K562 (cell line): ENCODE measurements at regions not wholly inside any gene's neighbourhood (a gene's known extent, or its start where the extent isn't known, plus 50 kb on each side); places are given as distances from the start of the nearest gene placed in this dataset.
"Not testable (repeated sequence)": the region's sequence is repeated elsewhere in the genome, so short reads cannot be mapped to it uniquely, and the experiment has no call there.

Source experiments
- ATAC-seq: fragments of 200-7000 bp; cut with Tn5 transposase; 3 replicates; pipeline ENCODE4 v1.9.1; 2020; ENCODE audit warnings: moderate library complexity
- BruUV-seq: library from RNA; stranded (reverse); fragments of 400-500 nt; replicated peaks from 2 replicates; lab custom pipeline; 2021; lab: Mats Ljungman, UMichigan
- CTCF ChIA-PET: fragments of 300-600 bp; formaldehyde crosslinking; extraction: SDS; loops from one replicate; lab custom pipeline; 2021; ENCODE audit warnings: low intra/inter-chr PET ratio; lab: Yijun Ruan, JAX
- POLR2A ChIA-PET: fragments of 300-600, 350-650 bp; sonication (Branson Sonifier 250); formaldehyde crosslinking; extraction: SDS; loops from one replicate; lab custom pipeline; 2021; ENCODE audit warnings: antibody characterized with exemption, inconsistent platforms; lab: Yijun Ruan, JAX
- DNase-seq, 4 experiments: peaks; one replicate each; pipeline versions ENCODE4 v3.0.0 to v3.0.0-alpha.2; 2011 to 2018; ENCODE audit warnings: low spot score in 3 of 4, mixed read lengths in 3 of 4; ENCODE audit errors: extremely low read depth in 1 of 4
- FAIRE-seq: peaks from 2 replicates; lab custom pipeline; 2011; peaks lifted over from hg19 to GRCh38; lab: Jason Lieb, UNC
- H2AFZ ChIP-seq: 2 replicates; pipeline ENCODE4 v1.6.0; 2011; ENCODE audit warnings: low read depth, low read length, control low read depth, inconsistent platforms
- H3K27ac ChIP-seq: fragments of 200-600 bp; 3 replicates; pipeline ENCODE4 v1.8.0; 2011; ENCODE audit warnings: low read depth, mild to moderate bottlenecking, control low read depth, inconsistent platforms, low read length, moderate library complexity, mixed read lengths; ENCODE audit errors: extremely low read depth
- H3K27me3 ChIP-seq, 2 experiments: fragments of 300-600 bp in 1 of 2; 2 replicates in 1 of 2; 3 replicates in 1 of 2; pipeline versions ENCODE4 v1.6.0 to v1.8.0; 2011; ENCODE audit warnings: inconsistent platforms in 2 of 2, low read length in 2 of 2, mild to moderate bottlenecking in 1 of 2, mixed read lengths in 1 of 2, moderate library complexity in 1 of 2; ENCODE audit not compliant: control insufficient read depth in 2 of 2, insufficient read depth in 2 of 2
- H3K36me3 ChIP-seq: fragments of 300-600 bp; 3 replicates; pipeline ENCODE4 v1.8.0; 2011; ENCODE audit warnings: mild to moderate bottlenecking, low read length, inconsistent platforms; ENCODE audit not compliant: control insufficient read depth, insufficient read depth
- H3K4me1 ChIP-seq, 2 experiments: fragments of 200-600 bp in 1 of 2; replicated peaks in 1 of 2; 2 replicates in 1 of 2; 3 replicates in 1 of 2; pipeline versions ENCODE4 v1.5.1 to v1.8.0; 2011; ENCODE audit warnings: inconsistent platforms in 2 of 2, low read length in 2 of 2, mild to moderate bottlenecking in 1 of 2, mixed read lengths in 1 of 2, moderate library complexity in 1 of 2; ENCODE audit not compliant: control insufficient read depth in 2 of 2, insufficient read depth in 2 of 2
- H3K4me2 ChIP-seq: 2 replicates; pipeline ENCODE4 v1.6.1; 2011; ENCODE audit warnings: low read length, control low read depth, inconsistent platforms, mixed read lengths; ENCODE audit not compliant: insufficient read depth
- H3K4me3 ChIP-seq: fragments of 200-600 bp; sonication (generic), shearing (Covaris generic); 2 replicates; pipeline ENCODE4 v1.5.1; 2016; ENCODE audit warnings: control low read depth, inconsistent platforms
- H3K79me2 ChIP-seq: fragments of 200-600 bp; 3 replicates; pipeline ENCODE4 v1.8.0; 2011; ENCODE audit warnings: low read length, inconsistent platforms; ENCODE audit not compliant: control insufficient read depth, insufficient read depth
- H3K9ac ChIP-seq, 2 experiments: 2 replicates each; pipeline versions ENCODE4 v1.6.0 to v1.6.1; 2011; ENCODE audit warnings: low read depth in 2 of 2, low read length in 2 of 2, control low read depth in 1 of 2, inconsistent platforms in 1 of 2, mild to moderate bottlenecking in 1 of 2, mixed read lengths in 1 of 2; ENCODE audit not compliant: insufficient read depth in 1 of 2
- H3K9me1 ChIP-seq: one replicate; pipeline ENCODE4 v1.6.0; 2011; ENCODE audit warnings: inconsistent platforms, mild to moderate bottlenecking, low read length, moderate library complexity; ENCODE audit not compliant: control insufficient read depth, insufficient read depth
- H3K9me3 ChIP-seq: replicated peaks from 2 replicates; pipeline ENCODE4 v1.5.1; 2011; ENCODE audit warnings: low read depth, low read length, inconsistent platforms; ENCODE audit not compliant: control insufficient read depth, insufficient read depth
- H4K20me1 ChIP-seq: replicated peaks from 2 replicates; pipeline ENCODE4 v1.6.1; 2011; ENCODE audit warnings: low read length, inconsistent platforms, mixed read lengths; ENCODE audit not compliant: control insufficient read depth, insufficient read depth
- RAD51 ChIP-seq: fragments of 450-650 bp; IDR thresholded peaks from 2 replicates; pipeline ENCODE4 v1.7.1; 2016; ENCODE audit warnings: low read depth, mild to moderate bottlenecking, borderline replicate concordance
- WGBS: fragments of 100-300 bp; shearing (Covaris generic); methylation state at CpG from one replicate; pipeline ENCODE4 v1.1.6; 2016; ENCODE audit warnings: low coverage, mixed read lengths; ENCODE audit not compliant: insufficient coverage; ENCODE audit errors: missing lambda C conversion rate; 5-methylcytosine and 5-hydroxymethylcytosine counted together
- in situ Hi-C: fragments of 300-500 bp; cut with MboI; formaldehyde crosslinking; loops from 4 replicates; pipeline ENCODE4 v1.15.0; 2018; ENCODE audit warnings: inconsistent platforms, mixed read lengths
- intact Hi-C: fragments of 100-400 bp; cut with micrococcal nuclease; formaldehyde crosslinking; loops from 2 replicates; pipeline ENCODE4 v1.14.2; 2022
- TF ChIP-seq, protein P1 (sequence below), 2 experiments: IDR thresholded peaks; 2 replicates each; pipeline ENCODE4 v1.6.1; 2011; ENCODE audit warnings: borderline replicate concordance in 1 of 2, control low read depth in 1 of 2, low read depth in 1 of 2, low read length in 1 of 2, mild to moderate bottlenecking in 1 of 2, mixed read lengths in 1 of 2, moderate library complexity in 1 of 2; ENCODE audit not compliant: insufficient read depth in 1 of 2, insufficient read length in 1 of 2, poor library complexity in 1 of 2, severe bottlenecking in 1 of 2; ENCODE audit errors: extremely low read depth in 1 of 2
- TF ChIP-seq, protein P2 (sequence below): fragments of 450-650 bp; formaldehyde crosslinking; IDR thresholded peaks from 2 replicates; pipeline ENCODE4 v1.4.0; 2020; ENCODE audit warnings: mild to moderate bottlenecking, mixed read lengths
- TF ChIP-seq, protein P3 (sequence below): sonication (generic); formaldehyde crosslinking; IDR thresholded peaks from 2 replicates; pipeline ENCODE4 v1.5.0; 2020; ENCODE audit warnings: missing genetic modification reagents

DNA sequence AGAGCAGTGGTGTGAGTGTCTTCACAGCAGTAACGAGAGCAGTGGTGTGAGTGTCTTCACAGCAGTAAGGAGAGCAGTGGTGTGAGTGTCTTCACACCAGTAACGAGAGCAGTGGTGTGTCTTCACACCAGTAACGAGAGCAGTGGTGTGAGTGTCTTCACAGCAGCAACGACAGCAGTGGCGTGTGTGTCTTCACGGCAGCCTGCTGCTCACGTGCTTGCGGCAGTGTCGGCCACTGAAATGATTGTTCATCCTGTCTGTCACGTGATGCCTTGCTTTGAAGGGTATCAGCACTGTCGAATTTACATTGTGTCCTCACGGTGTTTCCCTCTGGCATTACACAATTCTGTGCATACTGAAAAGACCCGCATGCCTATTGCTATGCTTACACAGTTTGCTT is 541.4 kb upstream of the SALL3 start:
- H3K9me1 ChIP-seq, DNase-seq, H3K4me2 ChIP-seq, H3K27me3 ChIP-seq: not testable (repeated sequence)
- 6% methylated on average over 10 of the region's 13 CpGs for WGBS
- TF ChIP-seq, protein P1, sequence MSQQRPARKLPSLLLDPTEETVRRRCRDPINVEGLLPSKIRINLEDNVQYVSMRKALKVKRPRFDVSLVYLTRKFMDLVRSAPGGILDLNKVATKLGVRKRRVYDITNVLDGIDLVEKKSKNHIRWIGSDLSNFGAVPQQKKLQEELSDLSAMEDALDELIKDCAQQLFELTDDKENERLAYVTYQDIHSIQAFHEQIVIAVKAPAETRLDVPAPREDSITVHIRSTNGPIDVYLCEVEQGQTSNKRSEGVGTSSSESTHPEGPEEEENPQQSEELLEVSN (IDR thresholded peaks at IDR 0.05; ENCODE audit: borderline replicate concordance in 1 of 2, extremely low read depth in 1 of 2, insufficient read depth in 1 of 2, insufficient read length in 1 of 2, low read depth in 1 of 2, low read length in 1 of 2, poor library complexity in 1 of 2, severe bottlenecking in 1 of 2), result peak in 1 of 2 experiments; percentile 12
- TF ChIP-seq, protein P2, sequence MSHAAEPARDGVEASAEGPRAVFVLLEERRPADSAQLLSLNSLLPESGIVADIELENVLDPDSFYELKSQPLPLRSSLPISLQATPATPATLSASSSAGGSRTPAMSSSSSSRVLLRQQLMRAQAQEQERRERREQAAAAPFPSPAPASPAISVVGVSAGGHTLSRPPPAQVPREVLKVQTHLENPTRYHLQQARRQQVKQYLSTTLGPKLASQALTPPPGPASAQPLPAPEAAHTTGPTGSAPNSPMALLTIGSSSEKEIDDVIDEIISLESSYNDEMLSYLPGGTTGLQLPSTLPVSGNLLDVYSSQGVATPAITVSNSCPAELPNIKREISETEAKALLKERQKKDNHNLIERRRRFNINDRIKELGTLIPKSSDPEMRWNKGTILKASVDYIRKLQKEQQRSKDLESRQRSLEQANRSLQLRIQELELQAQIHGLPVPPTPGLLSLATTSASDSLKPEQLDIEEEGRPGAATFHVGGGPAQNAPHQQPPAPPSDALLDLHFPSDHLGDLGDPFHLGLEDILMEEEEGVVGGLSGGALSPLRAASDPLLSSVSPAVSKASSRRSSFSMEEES (CRISPR knock-in tag), result peak; percentile 39
- TF ChIP-seq, protein P3, sequence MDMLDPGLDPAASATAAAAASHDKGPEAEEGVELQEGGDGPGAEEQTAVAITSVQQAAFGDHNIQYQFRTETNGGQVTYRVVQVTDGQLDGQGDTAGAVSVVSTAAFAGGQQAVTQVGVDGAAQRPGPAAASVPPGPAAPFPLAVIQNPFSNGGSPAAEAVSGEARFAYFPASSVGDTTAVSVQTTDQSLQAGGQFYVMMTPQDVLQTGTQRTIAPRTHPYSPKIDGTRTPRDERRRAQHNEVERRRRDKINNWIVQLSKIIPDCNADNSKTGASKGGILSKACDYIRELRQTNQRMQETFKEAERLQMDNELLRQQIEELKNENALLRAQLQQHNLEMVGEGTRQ (CRISPR knock-in tag), result 0 out of 2 replicates have a peak, but pooled peaks have one; percentile 15
- 0 out of 2 replicates have a peak, but pooled peaks have one; percentile 10 for TF ChIP-seq RAD51
- TF ChIP-seq, all 486 proteins: peak for 4; not testable (repeated sequence) for 482
- H4K20me1 ChIP-seq, H3K4me3 ChIP-seq, FAIRE-seq, H3K4me1 ChIP-seq, intact Hi-C loops, in situ Hi-C loops, H3K9ac ChIP-seq, H3K36me3 ChIP-seq, CTCF ChIA-PET, H2AFZ ChIP-seq, ATAC-seq, H3K9me3 ChIP-seq, H3K79me2 ChIP-seq, H3K27ac ChIP-seq, POLR2A ChIA-PET, BruUV-seq: not testable (repeated sequence)
